ENCODE measurements at regions not wholly inside any gene's neighbourhood (a gene's known extent, or its start where the extent isn't known, plus 50 kb on each side); places are given as distances from the start of the nearest gene placed in this dataset.
"Not testable (repeated sequence)": the region's sequence is repeated elsewhere in the genome, so short reads cannot be mapped to it uniquely, and the experiment has no call there.

GRCh38 chr2:176766005-176766404, 446.6 kb upstream of the HNRNPA3 start:
- no peak for DNase-seq (ENCODE audit: low spot score)

DNA sequence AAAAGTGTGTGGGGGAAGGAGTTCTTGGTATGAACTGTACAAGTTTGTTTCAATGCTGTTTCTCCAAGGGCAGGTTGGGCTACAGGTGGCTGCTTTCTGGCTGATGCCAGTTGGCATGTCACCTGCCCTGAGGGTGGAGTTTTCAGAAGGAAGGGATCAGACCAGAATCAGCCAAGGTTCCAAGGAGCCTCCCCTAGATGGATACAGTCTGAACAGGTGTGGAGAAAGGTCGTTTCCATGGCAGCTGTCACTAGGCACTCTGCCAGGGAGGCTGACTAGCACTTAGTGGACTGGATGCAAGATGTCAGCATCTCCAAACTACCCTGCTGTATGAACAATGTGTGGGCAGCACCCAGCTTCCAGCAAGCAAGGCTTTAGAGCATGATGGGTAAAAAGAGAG, 444.4 kb upstream of the HNRNPA3 start:
- DNase-seq (ENCODE audit: low spot score), result no peak

GRCh38 chr2:176769021-176769420, 443.6 kb upstream of the HNRNPA3 start:
- DNase-seq (ENCODE audit: low spot score), result no peak

- no peak for DNase-seq (ENCODE audit: low spot score)
These were observed 442.9 kb upstream of the HNRNPA3 start for GRCh38 chr2:176769499-176770370.

GRCh38 chr2:176772816-176773215, 439.8 kb upstream of the HNRNPA3 start:
- no peak for DNase-seq (ENCODE audit: low spot score)

- no peak for DNase-seq (ENCODE audit: low spot score)
These were observed 437.7 kb upstream of the HNRNPA3 start for GRCh38 chr2:176774766-176775451.

DNA sequence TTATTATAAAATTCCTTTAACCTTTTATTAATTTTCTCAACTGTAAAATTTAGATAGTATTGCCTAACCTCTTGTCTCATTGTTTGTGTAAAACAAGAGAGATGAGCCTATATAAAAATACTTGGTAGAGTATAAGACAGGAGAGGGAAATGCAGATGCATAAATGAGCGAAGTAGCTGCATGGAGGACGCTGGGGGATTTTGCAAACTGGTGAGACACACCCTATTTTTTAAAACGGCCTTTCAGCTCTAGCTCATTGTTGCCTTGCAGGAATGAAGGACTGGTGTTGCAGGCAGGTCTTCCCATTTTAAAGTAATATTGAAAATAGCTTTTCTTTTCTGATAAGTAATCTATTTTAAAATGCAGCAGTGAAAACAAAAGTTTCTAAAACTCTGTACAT, 435.3 kb upstream of the HNRNPA3 start:
- DNase-seq (ENCODE audit: low spot score), result no peak

GRCh38 chr2:176779917-176780316, 432.7 kb upstream of the HNRNPA3 start:
- DNase-seq (ENCODE audit: low spot score), result no peak

- no peak for DNase-seq (ENCODE audit: low spot score)
These were observed 432.2 kb upstream of the HNRNPA3 start for GRCh38 chr2:176780348-176780747.

DNA sequence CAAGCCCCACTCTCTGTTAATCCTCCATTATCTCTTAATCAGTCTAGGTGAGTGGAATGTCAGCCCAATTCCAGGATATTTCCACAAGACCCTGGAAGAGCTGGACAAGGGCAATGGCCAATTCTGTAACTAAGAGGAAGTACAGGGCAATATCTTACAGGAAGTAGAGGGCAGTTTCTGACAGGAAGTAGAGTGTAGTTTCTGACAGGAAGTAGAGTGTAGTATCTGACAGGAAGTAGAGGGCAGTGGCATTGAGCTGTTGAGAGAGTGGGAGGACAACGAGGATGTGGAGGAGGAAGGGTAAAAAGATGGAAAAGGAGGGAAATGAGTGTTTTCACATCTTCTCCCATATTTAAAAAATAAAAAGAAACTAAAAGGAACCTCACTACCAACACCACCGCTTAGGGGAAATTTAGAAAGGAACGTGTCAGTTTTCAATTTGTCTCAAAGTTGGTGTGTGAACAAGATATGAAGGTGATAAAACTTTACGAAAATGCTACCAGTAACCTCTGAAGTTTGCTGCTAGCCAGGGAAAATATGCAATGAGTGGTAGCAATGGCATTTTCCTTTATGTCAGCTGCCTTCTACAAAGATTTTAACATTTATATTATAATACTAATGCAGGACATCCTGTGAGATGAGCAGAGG, 430.9 kb upstream of the HNRNPA3 start:
- DNase-seq (ENCODE audit: low spot score), result no peak

DNA sequence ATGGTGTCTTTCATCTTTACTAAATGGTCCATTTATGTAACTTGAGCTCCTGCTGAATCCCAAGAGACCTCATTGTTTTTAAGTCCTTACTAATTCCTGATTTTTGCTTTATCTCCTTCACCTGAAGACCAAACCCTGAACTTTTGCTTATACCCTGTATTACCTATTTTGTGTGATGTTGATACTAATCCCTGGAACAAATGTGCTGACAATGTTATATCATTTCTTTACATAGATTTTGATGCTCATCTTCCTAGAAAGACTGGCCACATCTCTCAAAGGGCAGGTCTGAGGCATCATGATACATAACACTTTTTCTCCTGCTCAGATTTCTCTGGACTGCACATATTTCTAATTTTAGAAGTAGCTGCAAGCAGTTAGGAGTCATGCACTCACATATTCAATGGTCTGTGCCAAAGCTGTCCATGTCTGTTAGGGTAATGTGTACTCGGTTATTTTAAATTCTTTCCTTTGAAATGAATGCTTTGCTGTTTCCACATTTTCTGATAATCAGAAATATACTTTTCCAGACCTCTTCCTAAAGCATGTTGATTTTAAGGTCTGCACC, 427.9 kb upstream of the HNRNPA3 start:
- DNase-seq (ENCODE audit: low spot score), result no peak

GRCh38 chr2:176789751-176790150, 422.8 kb upstream of the HNRNPA3 start:
- DNase-seq (ENCODE audit: low spot score), result no peak

- DNase-seq (ENCODE audit: low spot score), result no peak
These were observed 422.1 kb upstream of the HNRNPA3 start for GRCh38 chr2:176790468-176790867.

DNA sequence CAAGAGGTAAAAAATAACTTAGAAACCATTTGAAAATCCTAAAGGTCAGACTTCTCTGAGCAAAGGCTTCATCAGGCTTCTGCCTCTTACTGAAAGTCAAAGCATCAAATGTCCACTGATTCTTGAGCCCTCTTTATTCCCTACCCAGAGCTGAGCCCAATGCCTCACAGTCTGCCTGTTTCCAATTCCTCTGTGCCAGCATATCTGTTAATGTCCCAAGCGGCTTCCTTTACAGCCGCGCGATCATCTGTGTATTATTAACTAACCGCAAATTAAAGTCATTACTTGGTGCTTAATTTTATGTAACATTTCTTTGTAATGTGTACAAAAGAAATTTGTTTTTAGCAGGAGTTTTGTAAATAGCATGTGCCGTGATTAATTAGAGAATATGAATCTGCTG, 418.8 kb upstream of the HNRNPA3 start:
- no peak for DNase-seq (ENCODE audit: low spot score)

DNA sequence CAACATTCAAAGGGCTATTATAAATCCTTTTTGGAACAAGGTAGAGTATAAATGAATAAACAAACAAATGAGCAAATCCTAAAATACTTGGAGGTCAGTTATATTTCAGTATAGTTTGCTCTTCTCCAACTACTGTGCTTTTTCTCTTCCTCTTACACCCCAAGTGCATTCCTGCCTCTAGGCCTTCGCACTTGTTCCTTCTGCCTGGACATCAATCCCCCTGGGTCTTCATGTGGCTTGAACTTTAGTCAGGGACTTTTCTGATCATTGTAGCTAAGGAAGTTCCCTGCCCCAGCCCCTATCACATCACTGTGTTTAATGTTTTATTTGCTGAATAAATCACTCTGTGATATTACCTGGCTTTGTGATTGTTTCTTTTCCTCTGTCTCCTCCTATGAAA, 418.2 kb upstream of the HNRNPA3 start:
- no peak for DNase-seq (ENCODE audit: low spot score)

DNA sequence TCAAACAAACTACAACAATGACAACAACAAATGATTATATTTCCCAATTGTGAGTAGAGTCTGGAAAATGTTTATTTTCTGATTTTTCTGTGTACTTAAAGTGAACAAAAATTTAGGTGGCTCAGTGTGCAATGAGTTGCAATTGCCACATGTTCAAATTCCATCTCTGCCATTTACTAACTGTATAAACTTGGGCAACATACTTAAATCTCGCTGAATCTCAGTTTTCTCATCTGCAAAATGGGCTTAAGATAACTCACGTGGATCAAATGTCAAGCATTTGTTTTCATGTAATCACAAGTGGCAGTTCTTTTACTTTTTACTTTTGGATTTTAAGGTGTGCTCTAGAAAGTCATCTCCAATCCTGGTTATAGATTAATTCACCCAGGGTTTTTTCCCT, 416.8 kb upstream of the HNRNPA3 start:
- DNase-seq (ENCODE audit: low spot score), result no peak

DNA sequence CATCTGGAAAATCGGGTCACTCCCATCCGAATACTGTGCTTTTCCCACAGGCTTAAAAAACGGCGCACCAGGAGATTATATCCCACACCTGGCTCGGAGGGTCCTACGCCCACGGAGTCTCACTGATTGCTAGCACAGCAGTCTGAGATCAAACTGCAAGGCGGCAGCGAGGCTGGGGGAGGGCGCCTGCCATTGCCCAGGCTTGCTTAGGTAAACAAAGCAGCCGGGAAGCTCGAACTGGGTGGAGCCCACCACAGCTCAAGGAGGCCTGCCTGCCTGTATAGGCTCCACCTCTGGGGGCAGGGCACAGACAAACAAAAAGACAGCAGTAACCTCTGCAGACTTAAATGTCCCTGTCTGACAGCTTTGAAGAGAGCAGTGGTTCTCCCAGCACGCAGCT, 415.9 kb upstream of the HNRNPA3 start:
- DNase-seq (ENCODE audit: low spot score), result not testable (repeated sequence)

DNA sequence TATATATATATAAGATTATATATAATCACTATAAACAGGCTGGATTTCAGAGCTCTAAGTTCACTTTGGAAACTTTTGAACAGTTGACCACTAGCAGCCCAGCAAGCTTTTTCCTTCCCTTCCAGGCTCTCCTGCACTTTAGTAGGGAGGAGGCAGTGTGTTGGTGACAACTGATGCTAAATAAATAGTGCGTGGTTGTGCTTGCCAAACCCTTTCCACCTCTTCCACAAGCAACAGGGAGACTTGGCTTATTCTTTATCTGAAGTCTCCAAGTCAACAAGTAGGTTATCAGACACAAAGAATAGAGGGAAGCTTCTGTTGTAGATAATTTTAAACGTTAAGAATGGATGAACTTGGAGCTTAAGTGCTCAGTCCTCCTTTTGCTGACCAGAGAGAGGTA, 408.2 kb upstream of the HNRNPA3 start:
- no peak for DNase-seq (ENCODE audit: low spot score)

DNA sequence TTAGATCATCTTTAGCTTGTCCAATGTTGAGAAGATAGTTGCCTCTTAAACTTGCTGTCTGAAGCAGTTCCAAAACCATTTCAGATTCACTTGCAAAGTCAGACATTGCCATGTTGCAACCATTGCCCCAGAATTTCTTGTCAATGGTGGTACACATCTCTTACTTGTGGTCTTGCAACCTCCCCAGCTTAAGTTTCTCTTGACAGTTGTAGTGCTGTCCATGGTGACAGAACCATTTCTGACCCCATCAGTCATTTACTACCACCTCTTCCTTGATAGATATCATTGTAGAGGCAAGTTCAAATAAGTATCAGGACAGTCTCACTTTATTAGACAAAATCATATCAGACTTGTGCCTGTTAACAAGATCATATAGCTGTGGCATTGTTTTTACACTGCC, 407.2 kb upstream of the HNRNPA3 start:
- DNase-seq (ENCODE audit: low spot score), result no peak

DNA sequence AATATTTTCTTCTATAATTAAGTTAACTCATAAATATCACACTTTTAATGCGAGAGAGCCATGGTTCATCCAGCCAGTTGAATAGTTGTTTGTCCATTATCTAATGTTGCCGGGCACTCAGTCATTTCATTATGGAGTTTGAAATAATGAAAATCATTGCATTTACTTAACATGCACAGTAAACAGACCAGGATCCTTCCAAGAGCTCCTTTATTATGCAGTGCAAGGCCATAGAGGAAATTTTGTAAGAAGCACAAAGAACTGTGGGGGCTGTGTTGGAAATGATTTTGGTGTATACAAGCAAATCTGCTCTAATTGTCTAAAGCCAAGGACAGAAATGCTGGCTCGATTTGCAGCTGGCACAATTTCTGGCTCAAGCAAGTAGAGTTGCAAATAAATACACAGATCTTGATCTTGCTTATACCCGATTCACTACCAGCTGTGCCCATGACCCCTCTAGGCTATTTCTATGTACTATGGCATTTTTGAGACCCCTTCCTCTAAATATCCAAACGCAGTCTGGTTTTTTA, 400.3 kb upstream of the HNRNPA3 start:
- no peak for DNase-seq (ENCODE audit: low spot score)

DNA sequence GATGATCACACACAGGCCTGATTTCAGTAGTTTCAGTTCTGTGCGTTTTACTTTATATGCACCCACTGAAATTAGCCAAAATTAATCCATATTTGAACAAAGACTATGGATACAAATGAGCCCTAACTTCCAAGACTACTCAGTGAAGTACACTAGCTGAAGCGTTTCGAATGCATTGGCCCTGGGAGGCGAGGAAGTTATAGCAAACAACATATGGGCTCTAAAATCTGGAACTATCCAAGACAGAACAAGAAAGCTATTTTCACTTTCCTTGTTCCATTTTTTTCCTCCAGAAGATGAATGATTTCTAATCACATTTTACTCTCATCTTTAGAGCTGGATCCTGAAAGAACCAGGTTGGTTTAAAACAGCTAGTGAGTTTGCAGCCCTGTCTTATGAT, 399.4 kb upstream of the HNRNPA3 start:
- no peak for DNase-seq (ENCODE audit: low spot score)

- DNase-seq (ENCODE audit: low spot score), result no peak
These were observed 399.0 kb upstream of the HNRNPA3 start for GRCh38 chr2:176813621-176814049.
